Fibroblast of pulmonary artery (primary cell): ENCODE measurements at regions not wholly inside any gene's neighbourhood (a gene's known extent, or its start where the extent isn't known, plus 50 kb on each side); places are given as distances from the start of the nearest gene placed in this dataset.

Experiments
- DNase-seq: peaks from one replicate; pipeline ENCODE4 v3.0.0-alpha.2; 2010; ENCODE audit warnings: low read depth
- H3K4me3 ChIP-seq: replicated peaks from 2 replicates; pipeline ENCODE4 v1.5.1; 2011; ENCODE audit warnings: low read depth, mild to moderate bottlenecking, control low read depth, low read length, moderate library complexity
- TF ChIP-seq, protein P1 (sequence below): IDR thresholded peaks from 2 replicates; pipeline ENCODE4 v1.5.1; 2011; ENCODE audit warnings: mild to moderate bottlenecking, control low read depth, low read length, inconsistent platforms; ENCODE audit errors: missing control alignments

DNA sequence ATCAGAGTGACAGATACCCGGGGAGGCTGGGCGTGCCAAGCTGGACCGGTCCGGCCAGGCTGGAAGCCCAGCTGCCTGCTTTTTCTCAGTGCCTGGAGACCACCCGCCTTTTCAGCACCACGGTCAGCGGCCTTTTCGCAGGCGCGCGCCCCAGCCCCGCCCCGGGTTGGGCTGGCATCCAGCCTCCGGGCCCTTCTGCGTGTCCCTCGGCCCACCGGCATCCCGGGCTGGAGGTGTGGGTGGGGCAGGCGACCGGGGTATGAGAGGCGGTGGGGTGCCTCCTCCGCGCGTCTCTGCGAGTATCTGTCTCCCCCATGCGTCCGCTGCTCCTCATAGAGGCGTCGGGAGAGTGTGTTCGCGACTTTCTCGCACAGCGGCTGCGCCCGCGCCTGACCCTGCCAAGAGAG lies 102.5 kb downstream of the MRM1 start:
- no peak overlapping the region for H3K4me3 ChIP-seq
- peak; percentile 38 for DNase-seq
- TF ChIP-seq, protein P1, sequence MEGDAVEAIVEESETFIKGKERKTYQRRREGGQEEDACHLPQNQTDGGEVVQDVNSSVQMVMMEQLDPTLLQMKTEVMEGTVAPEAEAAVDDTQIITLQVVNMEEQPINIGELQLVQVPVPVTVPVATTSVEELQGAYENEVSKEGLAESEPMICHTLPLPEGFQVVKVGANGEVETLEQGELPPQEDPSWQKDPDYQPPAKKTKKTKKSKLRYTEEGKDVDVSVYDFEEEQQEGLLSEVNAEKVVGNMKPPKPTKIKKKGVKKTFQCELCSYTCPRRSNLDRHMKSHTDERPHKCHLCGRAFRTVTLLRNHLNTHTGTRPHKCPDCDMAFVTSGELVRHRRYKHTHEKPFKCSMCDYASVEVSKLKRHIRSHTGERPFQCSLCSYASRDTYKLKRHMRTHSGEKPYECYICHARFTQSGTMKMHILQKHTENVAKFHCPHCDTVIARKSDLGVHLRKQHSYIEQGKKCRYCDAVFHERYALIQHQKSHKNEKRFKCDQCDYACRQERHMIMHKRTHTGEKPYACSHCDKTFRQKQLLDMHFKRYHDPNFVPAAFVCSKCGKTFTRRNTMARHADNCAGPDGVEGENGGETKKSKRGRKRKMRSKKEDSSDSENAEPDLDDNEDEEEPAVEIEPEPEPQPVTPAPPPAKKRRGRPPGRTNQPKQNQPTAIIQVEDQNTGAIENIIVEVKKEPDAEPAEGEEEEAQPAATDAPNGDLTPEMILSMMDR = no peak

DNA sequence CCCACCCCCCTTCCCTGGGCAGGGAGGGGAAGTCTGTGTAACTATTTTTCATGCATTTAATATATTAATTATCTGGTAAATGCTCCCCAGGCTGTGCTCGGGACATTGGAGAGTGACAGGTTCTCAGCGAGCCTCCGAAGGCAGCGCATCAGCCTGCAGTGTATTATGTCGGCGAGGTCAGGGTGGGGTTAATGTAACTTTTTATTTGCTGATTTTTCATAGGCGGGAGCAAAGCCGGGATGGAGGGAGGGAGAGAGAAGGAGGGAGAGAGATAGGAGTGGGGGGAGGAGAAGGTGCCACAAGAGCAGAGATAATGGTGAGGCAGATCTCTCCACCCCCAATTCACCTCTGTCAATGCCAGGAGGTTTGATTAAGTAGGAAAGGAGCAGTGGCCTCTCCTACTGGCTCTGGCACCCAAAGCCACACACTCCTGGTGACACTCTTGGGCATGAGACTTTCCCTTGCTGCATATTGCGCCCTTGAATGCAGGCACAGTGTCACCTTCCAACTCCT lies 104.0 kb downstream of the MRM1 start:
- no peak overlapping the region for H3K4me3 ChIP-seq
- DNase-seq = no peak
- TF ChIP-seq, protein P1 = no peak

DNA sequence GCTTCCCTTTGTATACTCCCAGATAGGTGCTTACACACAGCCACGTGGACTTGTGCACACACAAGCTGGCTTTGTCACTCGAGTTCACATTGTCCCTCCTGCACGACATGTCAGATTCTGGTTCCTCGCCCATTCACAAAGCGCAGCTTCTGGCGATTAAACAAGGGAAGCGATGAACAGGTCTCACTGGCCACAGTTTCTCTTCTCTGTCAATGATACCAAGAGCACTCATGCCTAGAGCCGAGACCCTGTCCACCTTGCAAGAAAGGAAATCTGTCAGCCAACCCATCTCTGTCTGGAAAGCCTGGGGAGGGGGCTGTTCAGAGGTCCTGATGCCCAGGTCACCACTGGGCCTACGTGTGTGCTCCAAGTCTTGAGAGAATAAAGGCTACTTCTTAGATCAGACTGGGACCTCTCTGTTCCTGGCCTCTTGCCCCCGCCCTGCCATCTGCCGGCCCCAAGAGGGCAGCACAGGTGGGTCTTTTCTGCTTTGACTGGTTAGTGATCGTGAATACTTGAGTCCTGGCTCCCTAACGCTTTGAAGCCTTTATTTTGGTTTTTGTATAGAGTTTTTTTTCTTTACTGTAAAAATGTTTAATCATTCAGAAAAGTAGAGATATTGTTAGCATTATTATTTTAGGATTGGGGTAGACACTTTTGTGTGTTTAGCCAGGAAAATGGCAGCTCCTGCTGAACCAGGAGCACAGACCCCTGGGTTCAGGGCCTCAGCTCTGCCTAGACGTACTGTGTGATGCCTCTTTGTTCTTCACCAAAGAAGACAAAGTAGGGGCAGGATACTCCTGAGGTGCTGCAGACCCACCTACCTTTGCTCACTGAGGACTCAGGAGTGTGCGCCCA lies 104.7 kb downstream of the MRM1 start:
- DNase-seq = peak; percentile 49
- TF ChIP-seq, protein P1 = peak; percentile 66
- no peak overlapping the region for H3K4me3 ChIP-seq

DNA sequence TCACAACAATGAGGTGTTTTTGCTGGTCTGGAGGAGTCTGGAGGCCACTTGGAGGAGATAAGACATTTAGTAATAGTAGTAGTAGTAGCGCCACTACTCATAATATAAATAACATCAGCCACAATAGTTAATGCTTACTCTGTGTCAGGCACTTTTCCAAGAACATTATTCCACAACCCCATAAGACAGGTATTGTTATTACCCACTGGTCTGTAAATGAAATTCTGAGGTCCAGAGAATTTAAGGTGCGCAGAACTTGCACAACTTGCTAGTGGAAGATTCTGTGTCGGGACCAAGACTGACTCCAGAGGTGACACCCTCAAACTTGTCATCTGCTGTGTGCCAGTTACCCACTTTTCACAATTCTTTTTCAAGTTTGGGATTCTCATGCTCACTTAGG lies 106.5 kb downstream of the MRM1 start:
- DNase-seq = no peak
- H3K4me3 ChIP-seq = no peak overlapping the region
- TF ChIP-seq, protein P1 = no peak

DNA sequence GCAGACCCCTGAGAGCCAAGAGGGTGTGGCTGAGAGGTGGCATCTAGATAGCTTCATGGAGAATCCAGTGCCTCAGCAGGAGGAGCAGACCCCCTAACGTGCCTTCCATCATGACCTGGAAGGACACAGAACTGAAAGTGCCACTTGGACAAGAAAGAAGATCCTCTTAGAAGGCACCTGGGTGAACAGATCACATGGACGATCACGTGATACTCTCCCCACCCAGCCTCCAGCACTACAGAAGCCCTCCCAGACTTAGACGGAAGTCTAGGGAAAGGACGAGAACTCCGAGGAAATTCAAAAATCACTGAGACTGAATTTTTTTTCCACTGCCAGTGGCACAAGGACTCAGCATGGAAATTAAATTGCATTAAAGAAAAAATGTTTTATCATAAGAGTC lies 113.4 kb downstream of the MRM1 start:
- TF ChIP-seq, protein P1 = no peak
- no peak for DNase-seq
- no peak overlapping the region for H3K4me3 ChIP-seq

DNA sequence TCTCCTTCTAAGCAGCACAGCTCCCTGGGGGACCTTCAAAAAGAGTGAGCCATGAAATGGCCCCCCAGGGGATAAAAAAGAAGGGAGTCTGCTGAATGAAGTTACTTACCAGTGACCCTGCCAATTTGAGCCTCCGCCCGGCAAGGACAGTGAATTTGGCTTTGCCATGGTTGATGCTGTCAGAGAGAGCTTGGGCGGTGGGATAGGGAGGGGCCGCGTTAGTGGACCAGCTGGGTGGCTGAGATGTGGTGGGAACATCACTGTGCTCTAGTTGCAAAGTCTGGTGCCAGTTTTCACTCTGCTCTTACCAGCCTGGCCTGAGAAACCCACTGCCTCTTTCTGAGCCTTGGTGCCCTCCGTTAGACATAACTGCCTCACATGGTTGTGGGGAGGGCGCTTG lies 114.6 kb downstream of the MRM1 start:
- no peak overlapping the region for H3K4me3 ChIP-seq
- TF ChIP-seq, protein P1 = no peak

More for the DNA sequence above, 114.6 kb downstream of the MRM1 start:
- no peak for DNase-seq
